ENCODE measurements at regions not wholly inside any gene's neighbourhood (a gene's known extent, or its start where the extent isn't known, plus 50 kb on each side); places are given as distances from the start of the nearest gene placed in this dataset.

DNA sequence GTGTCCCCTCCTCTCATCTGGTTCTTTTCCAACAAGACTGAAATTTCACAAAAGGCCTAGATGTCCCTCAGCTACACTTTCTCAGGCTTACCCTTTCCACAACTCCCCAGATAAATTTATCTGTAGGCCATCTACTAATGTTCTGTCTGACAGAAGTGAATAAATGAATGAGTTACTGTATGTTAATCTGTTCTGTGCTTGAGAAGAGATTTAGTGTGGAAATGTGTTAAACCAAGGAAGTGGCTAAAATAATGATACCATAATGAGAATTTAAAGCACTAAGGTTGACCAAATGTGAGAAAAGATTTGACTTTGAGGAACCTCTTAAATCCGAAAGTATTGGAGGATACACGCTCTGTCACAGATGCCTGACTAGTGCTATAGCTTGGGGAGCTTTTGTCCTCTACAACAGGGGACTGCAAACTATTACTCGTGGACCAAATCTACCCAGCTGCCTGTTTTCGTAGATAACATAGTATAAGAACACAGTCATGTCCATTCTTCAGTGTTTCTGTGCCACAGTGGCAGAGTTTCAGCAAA is 74.8 kb upstream of the P2RY1 start:
- no peak for TF ChIP-seq CTBP1 (IDR thresholded peaks at IDR 0.05; ENCODE audit: borderline replicate concordance)
- TF ChIP-seq TARDBP (IDR thresholded peaks at IDR 0.05): no peak
- no peak for TF ChIP-seq FOXM1 (IDR thresholded peaks at IDR 0.05; ENCODE audit: borderline replicate concordance)
- no peak for TF ChIP-seq BHLHE40 (IDR thresholded peaks at IDR 0.05; ENCODE audit: borderline replicate concordance)
- TF ChIP-seq SUZ12 (IDR thresholded peaks at IDR 0.05): no peak
- no peak for TF ChIP-seq FOXA1 (IDR thresholded peaks at IDR 0.05)
- TF ChIP-seq SP1 (IDR thresholded peaks at IDR 0.05): no peak
- TF ChIP-seq FOXK2 (IDR thresholded peaks at IDR 0.05): no peak
